ENCODE measurements at regions not wholly inside any gene's neighbourhood (a gene's known extent, or its start where the extent isn't known, plus 50 kb on each side); places are given as distances from the start of the nearest gene placed in this dataset.
"Not testable (repeated sequence)": the region's sequence is repeated elsewhere in the genome, so short reads cannot be mapped to it uniquely, and the experiment has no call there.

DNA sequence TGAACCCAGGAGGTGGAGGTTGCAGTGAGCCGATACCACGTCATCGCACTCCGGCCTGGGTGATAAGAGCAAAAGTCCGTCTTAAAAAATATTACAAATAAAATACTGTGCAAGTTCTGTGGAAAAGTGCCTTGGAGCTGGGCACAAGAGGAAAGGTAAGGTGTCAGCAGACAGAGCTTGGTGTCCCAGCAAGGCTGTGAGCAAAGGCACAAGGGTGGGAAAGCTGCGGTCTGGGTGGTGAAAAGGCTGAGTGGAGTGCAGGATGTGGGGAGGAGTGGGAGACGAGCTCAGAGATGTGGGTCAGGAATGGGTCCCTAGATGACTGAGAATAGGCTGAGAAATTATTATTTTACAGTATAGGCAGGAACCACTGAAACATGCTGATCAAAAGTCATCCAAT, 150.6 kb downstream of the RHOU start:
- TF ChIP-seq, protein P1, sequence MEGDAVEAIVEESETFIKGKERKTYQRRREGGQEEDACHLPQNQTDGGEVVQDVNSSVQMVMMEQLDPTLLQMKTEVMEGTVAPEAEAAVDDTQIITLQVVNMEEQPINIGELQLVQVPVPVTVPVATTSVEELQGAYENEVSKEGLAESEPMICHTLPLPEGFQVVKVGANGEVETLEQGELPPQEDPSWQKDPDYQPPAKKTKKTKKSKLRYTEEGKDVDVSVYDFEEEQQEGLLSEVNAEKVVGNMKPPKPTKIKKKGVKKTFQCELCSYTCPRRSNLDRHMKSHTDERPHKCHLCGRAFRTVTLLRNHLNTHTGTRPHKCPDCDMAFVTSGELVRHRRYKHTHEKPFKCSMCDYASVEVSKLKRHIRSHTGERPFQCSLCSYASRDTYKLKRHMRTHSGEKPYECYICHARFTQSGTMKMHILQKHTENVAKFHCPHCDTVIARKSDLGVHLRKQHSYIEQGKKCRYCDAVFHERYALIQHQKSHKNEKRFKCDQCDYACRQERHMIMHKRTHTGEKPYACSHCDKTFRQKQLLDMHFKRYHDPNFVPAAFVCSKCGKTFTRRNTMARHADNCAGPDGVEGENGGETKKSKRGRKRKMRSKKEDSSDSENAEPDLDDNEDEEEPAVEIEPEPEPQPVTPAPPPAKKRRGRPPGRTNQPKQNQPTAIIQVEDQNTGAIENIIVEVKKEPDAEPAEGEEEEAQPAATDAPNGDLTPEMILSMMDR (IDR thresholded peaks at IDR 0.05): no peak
- H3K9me3 ChIP-seq: no peaks in the 10 kb centered on the region
- DNase-seq: no peak
- no peaks in the 10 kb centered on the region for H3K36me3 ChIP-seq (ENCODE audit: low read depth)
- H3K4me1 ChIP-seq (ENCODE audit: low read depth): no peaks in the 10 kb centered on the region
- no peak overlapping the region for H3K4me3 ChIP-seq
- intact Hi-C loops (cut with DNase I, micrococcal nuclease): no loop called here
- ATAC-seq: no peak

DNA sequence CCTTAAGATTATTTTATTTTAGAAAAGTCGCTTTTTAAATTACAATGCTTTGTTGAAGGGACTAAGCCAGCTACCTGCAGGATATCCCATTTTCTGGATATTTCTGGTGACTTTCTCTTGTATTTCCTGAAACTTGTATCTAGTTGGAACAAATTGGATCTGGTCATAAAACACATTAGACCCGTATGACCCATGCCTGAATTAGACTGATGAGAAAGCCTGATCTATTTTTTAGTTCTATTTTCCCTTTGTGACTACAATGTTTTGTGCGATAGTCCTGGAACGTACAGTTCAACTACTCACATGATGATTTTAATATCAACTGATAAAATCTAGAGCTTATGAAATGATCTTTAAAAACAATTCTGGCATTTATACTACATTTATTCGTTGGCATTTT, 151.8 kb downstream of the RHOU start:
- no peaks in the 10 kb centered on the region for H3K4me1 ChIP-seq (ENCODE audit: low read depth)
- no peak overlapping the region for H3K4me3 ChIP-seq
- no peaks in the 10 kb centered on the region for H3K36me3 ChIP-seq (ENCODE audit: low read depth)
- no peak for DNase-seq
- intact Hi-C loops (cut with DNase I, micrococcal nuclease): no loop called here
- ATAC-seq: no peak
- H3K9me3 ChIP-seq: no peaks in the 10 kb centered on the region
- TF ChIP-seq, protein P1 (IDR thresholded peaks at IDR 0.05): no peak

DNA sequence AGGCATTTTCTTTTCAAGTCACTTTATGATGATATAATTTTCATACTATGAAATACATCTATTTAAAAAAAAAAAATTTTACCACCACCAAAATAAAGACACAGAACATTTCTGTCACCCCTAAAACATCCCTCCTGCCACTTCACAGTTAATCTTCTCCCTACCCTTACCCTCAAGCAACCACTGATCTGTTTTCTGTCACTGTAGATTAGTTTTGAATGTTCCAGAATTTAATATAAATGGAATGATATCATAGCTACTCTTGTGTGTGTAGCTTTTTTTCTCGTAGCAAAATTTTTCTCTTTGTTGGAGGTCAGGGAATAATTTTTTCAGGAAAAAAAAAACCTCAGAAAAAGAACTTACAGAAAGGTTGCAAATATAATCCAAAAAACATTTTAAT, 152.7 kb downstream of the RHOU start:
- H3K36me3 ChIP-seq (ENCODE audit: low read depth): no peaks in the 10 kb centered on the region
- no peak for DNase-seq
- ATAC-seq: no peak
- H3K4me3 ChIP-seq: no peak overlapping the region
- intact Hi-C loops (cut with DNase I, micrococcal nuclease): no loop called here
- H3K9me3 ChIP-seq: no peaks in the 10 kb centered on the region
- no peaks in the 10 kb centered on the region for H3K4me1 ChIP-seq (ENCODE audit: low read depth)
- TF ChIP-seq, protein P1 (IDR thresholded peaks at IDR 0.05): no peak

DNA sequence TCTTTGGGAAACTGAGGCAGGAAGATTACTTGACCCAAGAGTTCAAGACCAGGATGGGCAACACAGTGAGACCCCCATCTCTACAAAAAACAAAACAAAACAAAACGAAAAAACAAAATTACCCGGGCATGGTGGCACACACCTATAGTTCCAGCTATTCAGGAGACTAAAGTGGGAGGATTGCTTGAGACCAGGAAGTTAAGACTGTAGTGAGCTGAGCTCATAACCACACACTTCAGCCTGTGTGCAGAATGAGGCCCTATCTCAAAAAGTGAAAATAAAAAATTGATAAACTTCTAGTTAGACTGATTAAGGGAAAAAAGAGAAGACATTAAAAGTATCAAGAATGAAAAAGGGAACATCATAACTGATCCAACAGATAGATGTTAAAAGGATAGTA, 154.0 kb downstream of the RHOU start:
- Histone ChIP-seq H3K36me3 (ENCODE audit: low read depth) (no peaks in the 10 kb centered on the region), H3K9me3 (no peaks in the 10 kb centered on the region), H3K4me1 (ENCODE audit: low read depth) (no peaks in the 10 kb centered on the region), H3K4me3 (no peak overlapping the region)
- intact Hi-C loops (cut with DNase I, micrococcal nuclease): no loop called here
- ATAC-seq (no peak), DNase-seq (no peak)
- TF ChIP-seq, protein P1 (IDR thresholded peaks at IDR 0.05): no peak

DNA sequence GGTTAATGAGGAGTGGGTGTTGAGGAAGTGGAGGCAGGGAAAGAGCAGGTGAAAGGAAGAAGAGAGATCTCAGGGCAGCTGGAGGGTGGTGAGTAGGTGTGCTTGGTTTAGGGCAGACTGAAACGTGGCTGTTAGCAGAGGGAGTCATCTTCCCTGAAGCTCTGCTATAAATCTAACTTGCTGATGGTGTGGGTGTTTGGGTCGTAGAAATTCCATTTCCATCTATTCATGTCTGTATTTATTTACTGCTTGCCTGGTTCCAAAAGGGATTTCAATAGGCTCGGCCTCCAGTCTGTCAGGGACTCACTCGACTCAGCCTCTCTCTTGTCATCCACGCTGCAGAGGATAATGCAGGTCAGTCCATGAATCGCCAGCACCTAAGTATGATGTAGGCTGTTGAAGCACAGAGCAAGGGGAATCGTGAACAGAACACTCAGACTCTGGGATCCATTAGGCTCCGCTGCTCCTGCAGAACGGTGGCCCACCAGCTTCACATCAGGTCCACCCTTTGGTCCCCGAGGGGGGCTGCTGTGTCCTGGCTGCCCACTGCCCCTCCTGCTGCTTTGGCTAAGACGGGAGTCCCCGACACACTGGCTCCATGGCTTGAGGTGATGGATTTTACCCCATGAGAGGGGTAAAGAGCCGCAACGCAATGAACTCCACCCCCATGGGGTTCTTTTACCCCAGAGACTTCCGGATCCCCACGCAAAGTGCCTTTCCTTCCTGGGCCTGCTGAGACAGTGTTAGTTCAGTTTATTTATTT, 156.2 kb downstream of the RHOU start:
- H3K36me3 ChIP-seq (ENCODE audit: low read depth): no peaks in the 10 kb centered on the region
- ATAC-seq (no peak), DNase-seq (no peak)
- intact Hi-C loops (cut with DNase I, micrococcal nuclease): no loop called here
- no peaks in the 10 kb centered on the region for H3K4me1 ChIP-seq (ENCODE audit: low read depth)
- H3K4me3 ChIP-seq: no peak overlapping the region
- H3K9me3 ChIP-seq: no peaks in the 10 kb centered on the region
- TF ChIP-seq, protein P1 (IDR thresholded peaks at IDR 0.05): no peak

DNA sequence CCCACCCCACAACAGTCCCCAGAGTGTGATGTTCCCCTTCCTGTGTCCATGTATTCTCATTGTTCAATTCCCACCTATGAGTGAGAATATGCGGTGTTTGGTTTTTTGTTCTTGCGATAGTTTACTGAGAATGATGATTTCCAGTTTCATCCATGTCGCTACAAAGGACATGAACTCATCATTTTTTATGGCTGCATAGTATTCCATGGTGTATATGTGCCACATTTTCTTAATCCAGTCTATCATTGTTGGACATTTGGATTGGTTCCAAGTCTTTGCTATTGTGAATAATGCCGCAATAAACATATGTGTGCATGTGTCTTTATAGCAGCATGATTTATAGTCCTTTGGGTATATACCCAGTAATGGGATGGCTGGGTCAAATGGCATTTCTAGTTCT, 156.9 kb downstream of the RHOU start:
- H3K4me3 ChIP-seq; H3K36me3 ChIP-seq (ENCODE audit: low read depth); intact Hi-C loops (cut with DNase I, micrococcal nuclease); H3K9me3 ChIP-seq; DNase-seq; ATAC-seq; H3K4me1 ChIP-seq (ENCODE audit: low read depth): not testable (repeated sequence)

Measured in mucosa of descending colon (tissue), 3 donors.